ENCODE measurements at regions not wholly inside any gene's neighbourhood (a gene's known extent, or its start where the extent isn't known, plus 50 kb on each side); places are given as distances from the start of the nearest gene placed in this dataset.

DNA sequence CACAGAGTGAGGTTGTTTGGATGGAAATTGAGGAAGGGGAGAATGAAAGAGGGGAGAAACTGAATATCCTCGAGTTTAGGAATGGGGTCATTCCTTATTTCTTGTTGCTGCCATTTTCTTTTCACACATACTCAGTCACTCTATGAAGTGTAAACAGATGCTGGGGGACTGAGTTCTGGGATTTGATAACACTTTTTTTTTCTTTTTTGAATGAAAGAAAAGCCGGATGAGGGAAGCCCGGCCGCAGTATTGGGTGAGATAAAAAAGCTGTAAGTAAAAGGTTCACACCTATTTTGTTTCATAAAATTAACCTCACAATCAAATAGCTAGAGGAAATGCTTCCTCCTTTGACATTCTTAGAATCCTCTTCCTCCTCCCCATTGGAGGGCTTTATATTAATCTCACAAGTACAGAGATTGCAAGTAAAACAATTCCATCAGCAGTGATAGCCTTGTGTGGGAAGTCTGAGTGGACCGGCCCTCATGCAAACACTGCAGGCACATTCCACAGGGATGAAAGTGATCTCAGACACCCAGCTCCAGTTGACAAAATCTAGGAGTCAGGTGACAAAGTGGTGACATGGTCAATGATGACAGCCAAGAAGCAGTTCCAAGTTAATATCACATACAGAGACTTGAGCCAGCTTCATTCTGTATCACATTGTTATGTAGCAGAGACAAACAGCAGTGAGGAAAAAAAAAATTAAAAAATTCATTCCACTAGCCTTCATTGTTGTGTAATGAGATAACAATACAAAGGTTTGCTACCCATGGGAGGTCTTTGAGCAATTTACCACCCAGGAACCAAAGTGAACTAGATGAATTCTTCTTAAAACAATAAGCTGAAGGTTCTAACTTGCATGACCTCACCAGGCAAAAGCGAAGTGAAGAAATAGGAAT is 391.1 kb upstream of the HSF2 start:
- DNase-seq (ENCODE audit: low spot score): no peak

DNA sequence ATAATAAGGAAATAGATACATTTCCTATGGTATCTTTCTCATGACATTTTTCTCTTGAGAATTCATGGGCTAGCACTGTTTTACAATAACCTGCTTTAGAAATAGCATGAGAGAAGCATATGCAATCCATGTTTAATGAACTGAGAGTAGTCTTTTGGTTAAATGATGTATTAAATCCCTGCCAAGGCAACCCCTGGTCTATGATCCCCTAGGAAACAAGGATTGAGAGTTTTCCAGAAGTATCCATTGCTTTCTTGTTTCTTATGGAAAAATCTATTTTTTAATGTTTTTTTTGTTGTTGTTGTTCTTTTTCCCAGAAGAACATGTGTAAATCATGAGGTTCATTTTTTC is 390.5 kb upstream of the HSF2 start:
- no peak for DNase-seq (ENCODE audit: low spot score)

DNA sequence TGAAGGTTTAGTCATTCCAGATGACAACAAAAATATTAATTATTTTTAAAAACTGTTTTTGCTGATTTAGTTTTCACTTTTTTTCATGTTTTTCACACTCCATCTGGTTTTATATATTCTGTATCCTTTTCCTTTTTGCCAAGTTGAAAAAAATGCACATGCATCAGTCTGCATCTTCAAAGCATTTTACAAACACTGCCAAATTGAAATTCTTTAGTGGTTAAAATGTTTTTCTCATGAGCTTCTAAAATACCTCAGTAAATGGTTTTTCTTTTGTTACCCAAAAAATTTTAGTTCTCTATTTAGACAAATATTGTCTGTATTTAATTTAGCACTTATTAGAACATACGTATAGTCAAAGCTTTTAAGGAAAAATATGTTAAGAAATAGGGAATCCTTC is 386.9 kb upstream of the HSF2 start:
- DNase-seq (ENCODE audit: low spot score): no peak

DNA sequence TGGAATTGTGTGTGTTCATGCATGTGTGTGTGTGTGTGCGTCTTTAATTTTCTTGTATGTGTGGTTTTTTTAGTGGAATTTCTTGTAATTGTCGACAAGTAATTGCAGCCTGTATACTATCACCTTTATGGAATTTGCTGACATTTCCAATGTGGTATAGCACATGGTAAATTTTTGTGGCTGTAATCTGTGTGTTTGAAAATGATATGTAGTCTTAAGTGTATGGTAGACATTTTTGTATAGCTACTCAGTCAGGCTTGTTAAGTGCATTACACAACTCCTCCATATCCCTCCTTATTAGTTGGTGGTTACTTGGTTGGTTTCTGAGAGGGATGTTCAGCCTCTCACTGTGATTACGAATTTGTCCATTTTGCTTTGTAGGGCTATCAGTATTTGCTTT is 384.5 kb upstream of the HSF2 start:
- no peak for DNase-seq (ENCODE audit: low spot score)

DNA sequence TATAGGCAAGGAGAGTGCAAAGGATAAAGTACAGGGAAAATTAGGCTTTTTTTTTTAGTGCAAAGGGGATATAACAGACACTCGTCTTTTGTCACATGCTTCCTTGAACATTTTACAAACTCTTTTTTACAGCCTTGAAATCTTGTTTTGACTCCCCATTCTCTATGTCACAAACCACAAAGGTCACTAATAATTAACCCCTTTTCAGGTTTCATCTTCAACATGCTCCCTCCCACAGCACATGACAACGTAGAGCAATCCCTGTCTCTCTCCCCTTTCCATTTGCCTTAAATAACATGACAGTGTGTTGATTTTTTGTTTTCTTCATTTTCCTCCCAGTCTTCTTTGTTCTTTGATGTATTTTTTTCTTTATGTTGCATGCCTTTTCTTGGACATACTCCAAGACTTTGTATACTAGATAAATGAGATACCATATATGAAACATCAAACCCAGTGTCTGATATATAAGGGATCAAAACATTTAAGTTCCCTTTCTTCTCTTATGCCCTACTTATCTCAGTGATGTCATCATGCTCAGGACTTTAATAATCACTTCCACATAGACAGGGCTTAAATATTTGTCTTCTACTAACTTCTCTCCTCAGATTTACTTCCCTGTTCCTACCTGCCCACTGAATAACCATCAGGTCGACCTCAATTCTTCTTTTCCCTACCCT is 378.7 kb upstream of the HSF2 start:
- DNase-seq (ENCODE audit: low spot score): no peak

DNA sequence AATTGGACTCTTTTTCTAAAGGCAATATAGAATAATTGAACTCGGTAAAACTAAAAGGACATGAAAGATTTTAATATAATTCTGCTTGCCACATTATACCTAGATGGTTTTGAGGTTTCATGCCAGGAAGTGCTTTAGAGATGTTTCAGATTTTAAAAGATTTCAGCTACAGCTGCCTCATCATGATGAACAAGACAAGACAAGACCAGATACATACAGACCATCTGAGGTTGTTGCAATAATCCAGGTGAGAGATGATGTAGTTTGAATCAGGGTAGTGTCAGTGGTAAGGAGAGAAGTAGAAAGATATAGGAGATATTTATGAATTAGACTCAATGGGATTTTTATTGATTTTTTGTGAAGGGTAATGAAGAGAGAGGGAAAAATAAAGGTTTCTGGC is 374.3 kb upstream of the HSF2 start:
- no peak for DNase-seq (ENCODE audit: low spot score)

DNA sequence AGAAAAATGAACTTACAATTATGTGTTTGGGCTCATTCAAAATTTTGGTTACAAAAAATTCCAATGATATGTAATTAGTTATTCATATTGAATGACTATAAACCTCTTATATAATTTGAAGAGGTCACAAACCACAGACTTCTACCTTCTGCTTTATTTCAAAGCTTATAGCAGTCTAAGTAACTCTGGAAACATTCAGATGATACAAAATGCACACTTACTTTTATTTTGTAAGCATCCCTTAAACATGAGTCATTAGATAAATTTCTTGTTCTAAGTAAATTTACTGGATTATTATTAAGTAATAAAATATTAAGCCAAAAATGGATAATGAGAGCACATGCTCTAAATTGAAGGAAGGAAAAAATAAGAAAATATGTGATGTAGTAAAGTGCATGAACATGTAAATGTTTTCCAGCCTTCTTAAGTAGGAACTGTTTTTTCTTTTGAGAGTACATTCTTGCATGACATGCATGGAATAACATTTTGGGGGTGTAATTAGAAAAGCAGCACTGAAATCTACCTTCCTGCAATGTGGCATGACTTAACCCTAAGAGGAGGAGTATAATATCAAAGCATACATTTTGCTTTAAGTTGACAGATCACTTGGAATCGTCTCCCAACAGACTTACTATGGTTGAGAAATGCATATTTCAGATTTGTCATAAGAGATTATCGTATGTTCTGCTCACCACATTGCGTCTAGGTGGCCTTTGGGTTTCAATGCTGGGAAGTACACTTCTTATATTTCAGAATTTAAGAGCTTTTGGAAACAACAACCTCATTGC is 372.7 kb upstream of the HSF2 start:
- DNase-seq (ENCODE audit: low spot score): no peak

DNA sequence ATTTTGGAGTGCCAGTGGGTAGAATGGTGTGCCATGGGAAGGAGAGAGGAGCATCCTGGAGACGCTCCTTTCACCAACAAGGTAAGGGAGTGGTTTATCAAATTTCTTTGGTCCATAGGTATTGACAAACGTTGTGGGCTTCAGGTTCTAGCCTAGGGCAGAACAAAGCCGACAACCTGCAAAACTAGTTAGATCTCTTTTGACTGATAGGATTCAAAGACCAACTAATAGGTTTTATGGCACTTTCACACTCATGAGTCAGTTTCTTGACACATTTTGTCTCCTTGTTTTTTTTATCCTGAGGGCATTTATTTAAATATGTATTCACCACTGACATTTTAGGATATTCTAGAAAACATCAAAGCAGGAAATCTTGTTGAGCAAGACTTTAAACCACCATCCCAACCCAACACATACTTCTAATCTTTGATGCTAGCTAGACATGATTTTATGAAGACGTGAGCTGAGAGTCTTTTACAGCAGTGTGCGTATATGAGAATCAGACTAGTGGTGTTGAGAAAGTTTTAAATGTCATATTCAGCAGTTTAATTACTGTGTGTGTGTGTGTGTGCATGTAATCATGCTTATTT is 370.4 kb upstream of the HSF2 start:
- no peak for DNase-seq (ENCODE audit: low spot score)

DNA sequence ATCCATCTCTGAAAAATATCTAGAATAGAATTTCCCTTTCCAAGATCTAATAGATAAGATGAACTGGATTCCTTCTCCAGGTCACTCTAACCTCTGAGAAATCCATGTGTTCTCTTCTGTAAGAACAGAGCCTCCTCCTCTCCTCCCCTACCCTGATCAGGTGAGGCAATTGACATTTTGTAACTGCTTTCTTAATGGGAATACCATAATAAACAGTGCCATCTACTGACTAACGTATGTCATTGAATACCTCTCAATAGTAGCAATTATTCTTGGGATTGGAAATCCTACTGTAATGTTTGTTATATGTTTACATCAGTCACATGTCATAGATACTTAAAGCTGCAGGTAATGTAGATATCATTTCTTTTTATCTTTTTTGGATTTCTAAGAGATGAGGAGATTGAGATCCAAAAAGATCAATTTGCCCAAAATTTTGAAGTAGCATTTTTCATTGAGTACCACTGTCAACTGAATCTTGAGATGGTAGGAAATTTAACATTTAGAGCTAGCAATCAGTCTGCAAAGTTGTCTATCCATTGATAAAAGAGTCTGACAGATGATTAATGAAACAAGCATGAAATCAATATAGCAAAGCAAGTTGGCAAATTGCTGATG is 365.8 kb upstream of the HSF2 start:
- DNase-seq (ENCODE audit: low spot score): peak; percentile 35

DNA sequence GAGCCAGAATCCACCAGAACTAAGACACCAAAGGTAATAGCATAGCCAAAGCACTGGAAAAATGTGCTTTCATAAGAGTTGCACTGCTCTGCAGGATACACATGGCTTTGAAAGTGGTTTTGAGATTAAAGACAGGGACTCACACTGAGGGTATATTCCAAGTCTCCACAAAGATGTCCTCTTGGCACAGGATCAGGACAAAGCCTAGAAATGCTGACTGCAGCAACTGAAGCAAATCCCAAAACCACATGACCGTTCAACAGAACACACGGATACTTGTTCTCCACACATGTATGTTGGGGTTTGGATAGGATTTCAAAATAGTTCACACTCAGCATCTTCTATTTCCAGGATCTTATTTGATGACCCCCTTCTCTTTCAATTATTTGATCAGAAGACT is 364.3 kb upstream of the HSF2 start:
- no peak for DNase-seq (ENCODE audit: low spot score)

DNA sequence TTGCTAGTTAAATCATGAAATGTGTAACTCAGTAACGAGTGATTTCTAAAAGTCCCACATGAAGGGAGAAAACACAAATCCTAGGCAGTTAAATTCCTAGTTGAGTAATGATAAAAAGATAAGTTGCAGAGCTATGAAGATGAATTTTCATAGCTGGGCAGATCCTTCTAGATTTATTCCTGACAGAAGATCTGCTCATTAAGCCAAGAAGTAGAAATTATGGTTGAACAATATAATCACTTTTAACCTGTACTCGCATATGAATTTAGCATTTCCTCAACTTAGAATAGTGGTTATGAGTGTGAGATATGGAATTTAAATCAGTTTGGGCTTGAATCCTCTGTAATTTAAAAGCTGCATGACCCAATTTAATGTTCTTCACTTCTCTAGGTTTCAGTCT is 359.2 kb upstream of the HSF2 start:
- DNase-seq (ENCODE audit: low spot score): no peak

DNA sequence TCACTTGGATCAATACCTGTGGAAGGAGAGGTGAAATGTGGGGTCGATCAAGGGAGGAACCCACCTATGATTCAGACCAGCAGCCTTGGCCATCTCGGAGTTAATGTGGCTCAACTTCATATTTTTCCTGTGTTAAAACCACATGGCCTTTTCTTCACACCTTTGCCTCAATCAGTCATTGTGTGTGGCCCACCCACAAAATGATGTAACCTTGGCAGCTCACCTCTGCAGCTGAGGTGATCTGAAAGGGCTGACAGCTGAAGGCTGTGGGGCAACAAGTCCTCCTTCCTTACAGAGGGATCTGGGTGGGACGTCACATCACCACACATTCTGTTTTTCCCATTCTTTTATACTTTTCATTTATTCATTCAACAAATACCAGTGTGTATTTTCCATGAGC is 357.1 kb upstream of the HSF2 start:
- no peak for DNase-seq (ENCODE audit: low spot score)

DNA sequence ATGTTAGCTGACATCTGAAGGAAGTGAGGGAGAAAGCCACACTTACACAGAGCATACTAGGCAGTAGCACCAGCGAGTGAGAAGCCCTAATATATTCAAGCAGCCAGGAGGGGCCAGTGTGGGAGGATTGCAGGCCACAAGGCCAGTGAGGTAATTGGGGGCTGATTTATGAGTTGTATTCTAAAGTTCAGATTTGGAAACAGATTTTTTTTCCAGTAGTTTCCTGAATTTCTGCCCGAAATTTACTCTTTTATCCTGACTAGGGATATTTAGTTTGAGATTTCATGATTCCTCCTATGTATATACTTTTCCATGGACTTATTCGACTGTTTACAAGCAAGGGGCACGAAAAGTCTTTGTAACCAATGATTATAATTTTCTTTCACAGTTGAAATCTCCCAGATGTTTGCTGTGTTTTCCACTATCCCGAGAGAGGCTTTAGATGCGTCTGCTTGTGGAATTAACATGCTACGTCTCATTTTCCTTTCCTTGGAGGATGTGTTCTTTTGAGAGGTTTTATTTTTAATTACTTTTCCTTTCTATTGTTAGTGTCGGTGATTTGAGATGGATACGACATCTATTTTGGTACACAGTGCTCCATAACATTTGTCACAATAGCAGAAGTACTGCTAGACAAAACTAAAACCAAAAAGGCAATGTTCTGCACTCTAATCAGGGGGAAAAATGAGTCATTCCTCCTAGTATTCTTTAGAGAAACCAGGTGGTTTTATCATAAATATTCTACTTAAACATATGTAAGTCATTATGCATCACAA is 356.3 kb upstream of the HSF2 start:
- DNase-seq (ENCODE audit: low spot score): no peak

DNA sequence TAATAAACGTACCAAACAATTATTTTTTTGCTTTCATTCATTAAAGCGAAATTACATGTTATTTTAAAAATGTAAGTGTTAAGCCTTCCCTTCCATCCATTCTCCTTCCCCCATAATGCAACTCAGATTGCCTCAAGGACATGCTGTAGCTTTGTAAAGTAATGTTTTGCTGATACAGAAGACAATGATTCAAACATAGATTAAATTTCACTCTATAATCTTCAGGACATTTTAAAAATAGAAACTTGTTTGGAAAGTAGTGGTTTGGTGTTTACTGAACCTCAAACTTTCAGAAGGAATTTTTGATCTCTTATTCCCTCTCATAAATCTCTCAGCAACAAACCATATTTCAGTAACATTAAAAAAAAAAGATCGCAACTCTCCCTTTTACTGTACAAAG is 350.9 kb upstream of the HSF2 start:
- DNase-seq (ENCODE audit: low spot score): no peak

DNA sequence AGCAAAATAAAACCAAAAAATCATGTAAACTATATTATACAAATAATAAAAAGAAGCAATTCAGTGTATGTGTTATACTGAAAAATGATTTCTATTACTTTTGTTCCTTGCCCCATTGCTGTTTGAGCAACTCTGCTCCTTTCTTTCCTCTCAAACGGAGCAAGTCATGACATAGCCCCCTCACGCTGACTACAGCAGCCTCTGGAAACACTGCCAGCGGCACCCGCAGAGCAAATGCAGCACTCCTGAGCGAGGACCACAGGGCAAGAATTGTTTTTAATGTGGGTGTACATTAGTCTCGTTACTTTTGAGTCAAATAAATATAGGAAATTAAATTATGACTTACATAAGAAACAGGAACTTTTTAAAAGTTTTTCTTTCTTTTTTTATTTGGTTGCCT is 350.1 kb upstream of the HSF2 start:
- no peak for DNase-seq (ENCODE audit: low spot score)

DNA sequence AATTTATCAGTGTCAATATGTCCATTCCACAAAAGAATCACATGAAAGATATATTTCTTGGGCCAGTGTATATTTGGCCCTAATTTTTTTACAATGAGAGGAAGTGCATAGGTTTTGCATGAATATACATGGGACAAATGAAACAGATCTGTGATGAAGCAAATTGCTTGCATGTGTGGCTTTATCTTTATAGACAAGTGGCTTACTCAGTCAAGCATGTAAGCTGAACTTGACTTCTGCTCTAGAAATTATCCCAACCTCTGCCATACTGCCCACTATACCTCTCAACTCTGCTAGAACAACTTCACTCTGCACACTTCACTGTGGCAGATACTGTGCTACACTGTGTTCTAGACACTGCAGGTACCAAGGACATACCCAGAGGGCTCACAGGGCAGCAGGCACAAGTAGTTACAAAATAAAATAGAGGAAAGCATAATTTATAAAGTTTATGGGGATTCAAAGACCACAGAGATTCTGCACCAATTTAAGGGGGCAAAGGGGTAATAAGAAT is 349.2 kb upstream of the HSF2 start:
- DNase-seq (ENCODE audit: low spot score): no peak

DNA sequence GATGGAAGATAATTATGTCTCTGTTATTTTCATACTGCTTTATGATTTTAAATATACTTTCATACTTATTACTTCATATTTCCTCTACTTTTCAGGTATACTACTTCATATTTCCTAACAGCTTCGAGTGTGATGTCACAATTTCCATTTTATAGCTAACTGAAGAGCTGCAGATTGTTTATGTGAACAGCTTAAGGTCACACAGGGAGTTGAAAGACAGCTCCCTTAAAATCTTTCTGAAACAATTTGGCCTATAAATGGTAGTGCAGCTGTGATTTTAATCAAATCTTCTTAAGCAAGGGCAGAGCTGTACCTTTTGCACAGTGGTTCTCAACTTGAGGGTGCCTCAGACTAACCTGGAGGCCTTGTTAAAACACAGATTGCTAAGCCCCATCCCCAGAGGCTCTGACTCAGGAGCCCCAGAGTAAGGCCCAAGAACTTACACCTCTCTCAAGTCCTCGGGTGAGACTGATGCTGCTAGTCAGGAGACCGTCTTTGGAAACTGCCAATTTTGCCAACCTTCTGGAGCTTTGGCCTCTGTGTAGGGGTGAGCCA is 347.0 kb upstream of the HSF2 start:
- DNase-seq (ENCODE audit: low spot score): no peak

DNA sequence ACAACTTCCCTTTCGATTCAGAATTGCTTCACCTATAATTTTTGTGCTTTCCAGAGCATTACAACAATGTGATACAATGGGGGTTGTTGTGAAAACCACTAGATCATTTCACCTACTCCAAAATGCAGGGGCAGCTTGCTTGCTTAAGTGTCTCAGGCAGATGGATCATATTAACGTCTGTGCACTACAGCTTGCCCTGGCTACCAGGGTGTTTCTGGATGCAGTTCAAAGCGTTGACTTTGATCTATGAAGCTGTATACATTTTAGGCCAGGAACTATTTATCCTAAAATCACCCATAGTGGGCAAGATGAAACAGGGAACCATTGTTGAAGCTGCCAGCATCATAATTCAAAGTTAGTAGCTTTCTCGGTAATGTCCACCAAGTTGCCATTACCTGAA is 339.5 kb upstream of the HSF2 start:
- no peak for DNase-seq (ENCODE audit: low spot score)

DNA sequence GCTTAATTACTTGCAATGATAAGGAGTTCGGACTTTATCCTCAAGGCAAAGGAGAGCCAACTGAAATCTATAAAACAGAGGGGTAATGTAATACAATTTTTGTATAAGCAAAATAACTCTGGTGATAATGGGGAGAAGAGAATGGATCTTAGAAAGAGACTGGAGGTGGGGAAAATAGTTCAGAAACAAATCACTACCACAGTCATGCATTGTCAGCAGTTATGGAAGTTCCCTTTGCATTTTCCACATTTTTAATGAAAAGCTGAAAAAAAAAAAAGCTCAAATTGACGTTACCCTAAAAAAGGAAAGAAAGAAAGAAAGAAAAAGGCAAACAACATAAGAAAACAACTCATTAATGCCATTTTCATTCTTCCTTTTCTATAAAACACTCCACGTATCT is 337.6 kb upstream of the HSF2 start:
- no peak for DNase-seq (ENCODE audit: low spot score)

DNA sequence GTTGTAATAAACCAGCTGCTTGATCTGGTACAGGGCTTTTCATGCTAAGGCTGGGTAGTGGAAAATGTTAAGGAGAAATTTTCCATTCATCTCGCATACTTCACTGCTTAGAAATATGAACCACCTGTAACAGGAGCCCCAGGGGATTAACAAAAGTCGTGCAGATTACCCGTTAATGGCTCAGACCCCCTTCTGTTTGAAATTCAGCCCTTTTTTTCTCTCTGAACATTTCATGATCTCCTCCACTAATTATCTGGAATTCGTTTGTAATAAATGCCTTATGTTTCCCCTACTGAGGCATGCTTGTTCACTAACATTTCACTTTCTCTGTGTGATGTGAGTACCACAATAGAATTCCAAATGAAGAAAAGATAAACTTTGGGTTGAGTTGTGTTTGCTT is 336.4 kb upstream of the HSF2 start:
- no peak for DNase-seq (ENCODE audit: low spot score)

DNA sequence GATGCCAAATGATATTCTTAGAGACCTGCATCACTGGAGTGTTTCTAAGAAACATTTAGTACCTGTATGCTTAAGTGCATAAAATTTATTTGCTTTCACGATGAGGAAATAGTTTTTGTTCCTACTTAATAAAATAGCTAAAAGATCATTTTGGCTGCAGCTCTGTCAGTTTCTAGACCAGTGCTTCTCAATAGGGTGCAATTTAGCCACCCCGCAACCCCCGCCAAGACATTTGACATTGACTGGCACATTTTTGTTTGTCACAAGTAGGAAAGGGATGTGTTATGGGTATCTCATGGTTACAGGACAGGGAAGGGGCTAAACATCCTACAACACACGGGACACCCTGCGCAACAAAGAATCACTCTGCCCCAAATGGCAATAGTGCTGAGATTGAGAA is 335.7 kb upstream of the HSF2 start:
- no peak for DNase-seq (ENCODE audit: low spot score)
